Tibial nerve (tissue), 3 donors: ENCODE measurements at regions not wholly inside any gene's neighbourhood (a gene's known extent, or its start where the extent isn't known, plus 50 kb on each side); places are given as distances from the start of the nearest gene placed in this dataset.

Source experiments
- CTCF ChIP-seq, 5 experiments: fragments of 200-600 bp in 3 of 5; fragments of 450-650 bp in 2 of 5; sonication (generic) in 3 of 5; IDR thresholded peaks; one replicate each; pipeline ENCODE4 v1.5.1; 2016 to 2019; ENCODE audit warnings: antibody characterized with exemption in 5 of 5, mild to moderate bottlenecking in 3 of 5, moderate library complexity in 2 of 5
- POLR2A ChIP-seq, 2 donors: fragments of 450-650 bp; IDR thresholded peaks; one replicate each; pipeline ENCODE4 v1.6.1; 2017; ENCODE audit warnings: antibody characterized with exemption in 2 of 2, mild to moderate bottlenecking in 2 of 2, moderate library complexity in 2 of 2

- TF ChIP-seq CTCF (IDR thresholded peaks at IDR 0.05): no peak
- TF ChIP-seq POLR2A (IDR thresholded peaks at IDR 0.05): no peak
Measured at GRCh38 chr7:67823345-67823744, 826.7 kb downstream of the TYW1 start.
